GM10266 (cell line): ENCODE measurements at regions not wholly inside any gene's neighbourhood (a gene's known extent, or its start where the extent isn't known, plus 50 kb on each side); places are given as distances from the start of the nearest gene placed in this dataset.

Source experiments
- DNase-seq: peaks from one replicate; pipeline ENCODE4 v3.0.0; 2012; ENCODE audit errors: extremely low spot score
- CTCF ChIP-seq: IDR thresholded peaks from 2 replicates; pipeline ENCODE4 v1.5.1; 2012; ENCODE audit warnings: mild to moderate bottlenecking, low read depth; ENCODE audit not compliant: control insufficient read depth, insufficient read depth; ENCODE audit errors: missing control alignments

GRCh38 chr5:93821891-93822415 lies 80.6 kb upstream of the POU5F2 start:
- no peak for TF ChIP-seq CTCF
- DNase-seq = no peak

- TF ChIP-seq CTCF = no peak
- DNase-seq = no peak
Observed at GRCh38 chr5:93819668-93820067, 78.3 kb upstream of the POU5F2 start.

GRCh38 chr5:93810780-93811179 lies 69.4 kb upstream of the POU5F2 start:
- no peak for DNase-seq
- TF ChIP-seq CTCF = no peak

GRCh38 chr5:93809430-93809829 lies 68.0 kb upstream of the POU5F2 start:
- TF ChIP-seq CTCF = no peak
- no peak for DNase-seq

GRCh38 chr5:93807846-93808245 lies 66.4 kb upstream of the POU5F2 start:
- DNase-seq = no peak
- TF ChIP-seq CTCF = no peak

GRCh38 chr5:93805616-93806379 lies 64.4 kb upstream of the POU5F2 start:
- no peak for DNase-seq
- no peak for TF ChIP-seq CTCF
